ENCODE measurements at regions not wholly inside any gene's neighbourhood (a gene's known extent, or its start where the extent isn't known, plus 50 kb on each side); places are given as distances from the start of the nearest gene placed in this dataset.
"Not testable (repeated sequence)": the region's sequence is repeated elsewhere in the genome, so short reads cannot be mapped to it uniquely, and the experiment has no call there.

DNA sequence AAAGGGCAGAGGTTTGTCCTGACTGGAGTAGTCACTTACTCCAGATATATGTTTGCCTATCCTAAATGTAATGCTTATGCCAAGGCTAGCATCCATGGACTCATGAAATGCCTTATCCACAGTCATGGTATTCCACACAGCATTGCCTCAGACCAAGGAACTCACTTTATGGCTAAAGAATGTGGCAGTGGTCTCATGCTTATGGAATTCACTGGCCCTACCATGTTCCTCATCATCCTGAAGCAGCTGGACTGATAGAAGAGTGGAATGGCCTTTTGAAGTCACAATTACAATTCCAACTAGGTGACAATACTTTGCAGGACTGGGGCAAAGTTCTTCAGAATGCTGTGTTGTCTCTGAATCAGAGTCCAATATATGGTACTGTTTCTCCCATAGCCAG is 1014.8 kb downstream of the RAPGEF2 start:
- Histone ChIP-seq H3K27ac (no peak overlapping the region), H3K36me3 (no peaks in the 10 kb centered on the region), H3K4me3 (no peak overlapping the region), H3K9me3 (peaks cover 0 to 31% (median 0%) of the 10 kb centered on the region in 4 donors), H3K4me1 (no peaks in the 10 kb centered on the region), H3K27me3 (no peaks in the 10 kb centered on the region)
- TF ChIP-seq, protein P1, sequence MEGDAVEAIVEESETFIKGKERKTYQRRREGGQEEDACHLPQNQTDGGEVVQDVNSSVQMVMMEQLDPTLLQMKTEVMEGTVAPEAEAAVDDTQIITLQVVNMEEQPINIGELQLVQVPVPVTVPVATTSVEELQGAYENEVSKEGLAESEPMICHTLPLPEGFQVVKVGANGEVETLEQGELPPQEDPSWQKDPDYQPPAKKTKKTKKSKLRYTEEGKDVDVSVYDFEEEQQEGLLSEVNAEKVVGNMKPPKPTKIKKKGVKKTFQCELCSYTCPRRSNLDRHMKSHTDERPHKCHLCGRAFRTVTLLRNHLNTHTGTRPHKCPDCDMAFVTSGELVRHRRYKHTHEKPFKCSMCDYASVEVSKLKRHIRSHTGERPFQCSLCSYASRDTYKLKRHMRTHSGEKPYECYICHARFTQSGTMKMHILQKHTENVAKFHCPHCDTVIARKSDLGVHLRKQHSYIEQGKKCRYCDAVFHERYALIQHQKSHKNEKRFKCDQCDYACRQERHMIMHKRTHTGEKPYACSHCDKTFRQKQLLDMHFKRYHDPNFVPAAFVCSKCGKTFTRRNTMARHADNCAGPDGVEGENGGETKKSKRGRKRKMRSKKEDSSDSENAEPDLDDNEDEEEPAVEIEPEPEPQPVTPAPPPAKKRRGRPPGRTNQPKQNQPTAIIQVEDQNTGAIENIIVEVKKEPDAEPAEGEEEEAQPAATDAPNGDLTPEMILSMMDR (IDR thresholded peaks at IDR 0.05), result no peak
- TF ChIP-seq POLR2A (IDR thresholded peaks at IDR 0.05) (no peak), EP300 (IDR thresholded peaks at IDR 0.05) (no peak)
- DNase-seq (ENCODE audit: low spot score in 2 of 2), result no peak

DNA sequence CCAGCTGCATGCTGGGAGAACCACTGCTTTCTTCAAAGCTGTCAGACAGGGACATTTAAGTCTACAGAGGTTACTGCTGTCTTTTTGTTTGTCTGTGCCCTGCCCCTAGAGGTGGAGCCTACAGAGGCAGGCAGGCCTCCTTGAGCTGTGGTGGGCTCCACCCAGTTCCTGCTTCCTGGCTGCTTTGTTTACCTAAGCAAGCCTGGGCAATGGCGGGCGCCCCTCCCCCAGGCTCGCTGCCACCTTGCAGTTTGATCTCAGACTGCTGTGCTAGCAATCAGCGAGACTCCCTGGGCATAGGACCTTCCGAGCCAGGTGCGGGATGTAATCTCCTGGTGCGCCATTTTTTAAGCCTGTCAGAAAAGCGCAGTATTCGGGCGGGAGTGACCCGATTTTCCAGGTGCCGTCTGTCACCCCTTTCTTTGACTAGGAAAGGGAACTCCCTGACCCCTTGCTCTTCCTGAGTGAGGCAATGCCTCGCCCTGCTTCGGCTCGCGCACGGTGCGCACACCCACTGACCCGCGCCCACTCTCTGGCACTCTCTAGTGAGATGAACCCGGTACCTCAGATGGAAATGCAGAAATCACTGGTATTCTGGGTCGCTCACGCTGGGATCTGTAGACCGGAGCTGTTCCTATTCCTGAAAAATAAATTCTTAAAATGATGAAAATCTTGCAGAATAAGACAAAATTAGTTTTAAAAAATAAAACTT is 1022.9 kb downstream of the RAPGEF2 start:
- H3K4me3 ChIP-seq; DNase-seq (ENCODE audit: low spot score in 2 of 2): not testable (repeated sequence)
- 92 to 95% methylated on average over 22 to 24 of the region's 24 CpGs for WGBS, 2 donors

DNA sequence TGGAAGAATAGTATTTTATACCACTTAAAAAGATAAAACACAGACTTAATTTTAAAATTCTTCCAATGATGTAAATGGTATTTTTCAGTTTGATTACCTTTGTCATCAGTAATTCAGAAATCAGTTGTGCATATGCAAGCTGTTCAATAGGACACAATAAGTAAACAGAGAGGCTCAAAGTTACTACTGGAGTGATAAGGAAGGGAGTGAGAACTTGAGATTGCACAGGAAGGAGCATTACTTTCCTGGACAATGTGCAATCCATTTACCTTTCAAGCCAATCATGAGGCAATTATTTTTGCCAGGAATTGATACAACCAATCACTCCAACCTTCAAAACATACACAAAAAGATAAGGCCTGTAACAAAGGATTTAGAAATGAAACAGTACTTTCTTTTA is 1024.3 kb downstream of the RAPGEF2 start:
- Histone ChIP-seq H3K36me3 (no peaks in the 10 kb centered on the region), H3K27ac (no peak overlapping the region), H3K4me3 (no peak overlapping the region), H3K27me3 (no peaks in the 10 kb centered on the region), H3K4me1 (no peaks in the 10 kb centered on the region), H3K9me3 (peaks cover 0 to 12% (median 0%) of the 10 kb centered on the region in 4 donors)
- no peak for DNase-seq (ENCODE audit: low spot score in 2 of 2)
- TF ChIP-seq, protein P1 (IDR thresholded peaks at IDR 0.05), result no peak

More for the DNA sequence above, 1022.9 kb downstream of the RAPGEF2 start:
- H3K36me3 ChIP-seq, H3K4me1 ChIP-seq, H3K27ac ChIP-seq, H3K27me3 ChIP-seq, H3K9me3 ChIP-seq: not testable (repeated sequence)

DNA sequence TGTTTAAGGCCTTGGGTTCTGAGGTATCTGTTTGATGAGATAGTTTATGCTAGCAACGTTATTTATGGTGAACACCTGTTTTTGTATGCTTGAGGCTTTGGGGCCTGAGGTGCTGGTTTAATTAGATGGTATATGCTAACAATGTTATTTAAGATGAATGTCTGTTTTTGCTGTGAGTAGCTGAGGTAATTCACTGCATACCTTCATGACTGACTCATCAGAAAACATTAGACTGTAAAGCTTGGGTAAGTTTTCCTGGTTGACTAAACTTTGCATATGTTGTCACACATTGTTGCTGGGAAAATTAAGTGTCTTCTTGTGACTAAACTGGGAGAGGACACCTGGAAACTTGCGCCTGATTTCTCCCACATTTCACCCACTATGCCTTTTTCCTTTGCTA is 1026.6 kb downstream of the RAPGEF2 start:
- no peaks in the 10 kb centered on the region for H3K36me3 ChIP-seq
- H3K9me3 ChIP-seq, result peaks cover 0 to 19% (median 2%) of the 10 kb centered on the region in 4 donors
- DNase-seq (ENCODE audit: low spot score in 2 of 2), result no peak
- no peak overlapping the region for H3K4me3 ChIP-seq
- no peaks in the 10 kb centered on the region for H3K27me3 ChIP-seq
- no peaks in the 10 kb centered on the region for H3K4me1 ChIP-seq
- H3K27ac ChIP-seq, result no peak overlapping the region
- 65 to 73% methylated on average over 2 of the region's 2 CpGs for WGBS, 2 donors
- no peak for TF ChIP-seq EP300 (IDR thresholded peaks at IDR 0.05)
- TF ChIP-seq, protein P1 (IDR thresholded peaks at IDR 0.05), result no peak
- no peak for TF ChIP-seq POLR2A (IDR thresholded peaks at IDR 0.05)

DNA sequence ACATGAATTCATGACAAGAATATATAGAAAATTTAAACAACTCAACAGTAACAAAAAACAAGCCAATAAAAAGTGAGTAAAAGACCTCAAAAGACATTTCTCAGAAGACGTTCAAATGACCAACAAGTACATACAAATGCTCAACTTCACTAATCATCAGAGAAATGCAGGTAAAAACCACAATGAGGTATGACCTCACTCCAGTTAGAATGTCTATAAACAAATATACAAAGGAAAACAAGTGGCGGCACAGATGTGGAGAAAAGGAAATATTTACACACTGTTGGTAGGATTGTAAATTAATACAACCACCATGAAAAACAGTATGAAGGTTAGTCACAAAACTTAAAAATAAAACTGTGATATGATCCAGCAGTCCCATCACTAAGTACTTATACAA is 1033.1 kb downstream of the RAPGEF2 start:
- DNase-seq (ENCODE audit: low spot score in 2 of 2), result no peak
- Histone ChIP-seq H3K27ac (no peak overlapping the region), H3K4me3 (no peak overlapping the region), H3K9me3 (peaks cover 0 to 16% (median 2%) of the 10 kb centered on the region in 4 donors), H3K4me1 (no peaks in the 10 kb centered on the region), H3K27me3 (no peaks in the 10 kb centered on the region), H3K36me3 (no peaks in the 10 kb centered on the region)
- TF ChIP-seq POLR2A (IDR thresholded peaks at IDR 0.05) (no peak), EP300 (IDR thresholded peaks at IDR 0.05) (no peak)
- TF ChIP-seq, protein P1 (IDR thresholded peaks at IDR 0.05), result no peak
- 71 to 89% methylated on average over 2 of the region's 2 CpGs for WGBS, 2 donors

GRCh38 chr4:160141206-160141605 is 1038.3 kb downstream of the RAPGEF2 start:
- H3K4me1 ChIP-seq, result no peaks in the 10 kb centered on the region
- no peaks in the 10 kb centered on the region for H3K9me3 ChIP-seq
- H3K27me3 ChIP-seq, result no peaks in the 10 kb centered on the region
- no peak overlapping the region for H3K27ac ChIP-seq
- no peaks in the 10 kb centered on the region for H3K36me3 ChIP-seq
- TF ChIP-seq, protein P1 (IDR thresholded peaks at IDR 0.05), result no peak
- H3K4me3 ChIP-seq, result no peak overlapping the region
- no peak for DNase-seq (ENCODE audit: low spot score in 2 of 2)
